ENCODE measurements at regions not wholly inside any gene's neighbourhood (a gene's known extent, or its start where the extent isn't known, plus 50 kb on each side); places are given as distances from the start of the nearest gene placed in this dataset.

- DNase-seq, result no peak
- Histone ChIP-seq H3K4me3 (no peak overlapping the region), H3K27me3 (ENCODE audit: insufficient read depth, low read depth) (no peaks in the 10 kb centered on the region), H3K79me2 (ENCODE audit: low read depth) (no peaks in the 10 kb centered on the region), H3K36me3 (ENCODE audit: low read depth) (no peaks in the 10 kb centered on the region), H3K27ac (no peak overlapping the region), H3F3A (ENCODE audit: insufficient read depth, low read depth) (no peaks in the 10 kb centered on the region), H2AFZ (no peak overlapping the region; the same call in 1 of the 2 replicates), H3K9me3 (ENCODE audit: insufficient read depth, low read depth) (no peaks in the 10 kb centered on the region), H4K20me1 (ENCODE audit: insufficient read depth) (no peaks in the 10 kb centered on the region), H3K4me2 (no peak overlapping the region), H3K9me2 (ENCODE audit: insufficient read depth) (no peaks in the 10 kb centered on the region; the same call in 1 of the 2 replicates), H3K4me1 (replicated peaks; ENCODE audit: insufficient read depth) (no peaks in the 10 kb centered on the region)
- BruUV-seq (replicated peaks), result no TSS peak
- POLR2A ChIA-PET (ENCODE audit: unreplicated experiment), result no interaction called here
- intact Hi-C loops (cut with micrococcal nuclease; ENCODE audit: unreplicated experiment), result no loop called here
- CTCF ChIA-PET, result interaction anchor here (0.5 kb wide), 1 partner anchor 123 kb away, joined by 6 read pairs; no protein-coding TSS in a partner anchor
- no peak for TF ChIP-seq EZH2 (IDR thresholded peaks at IDR 0.05; ENCODE audit: low read depth)
- TF ChIP-seq, protein P1, sequence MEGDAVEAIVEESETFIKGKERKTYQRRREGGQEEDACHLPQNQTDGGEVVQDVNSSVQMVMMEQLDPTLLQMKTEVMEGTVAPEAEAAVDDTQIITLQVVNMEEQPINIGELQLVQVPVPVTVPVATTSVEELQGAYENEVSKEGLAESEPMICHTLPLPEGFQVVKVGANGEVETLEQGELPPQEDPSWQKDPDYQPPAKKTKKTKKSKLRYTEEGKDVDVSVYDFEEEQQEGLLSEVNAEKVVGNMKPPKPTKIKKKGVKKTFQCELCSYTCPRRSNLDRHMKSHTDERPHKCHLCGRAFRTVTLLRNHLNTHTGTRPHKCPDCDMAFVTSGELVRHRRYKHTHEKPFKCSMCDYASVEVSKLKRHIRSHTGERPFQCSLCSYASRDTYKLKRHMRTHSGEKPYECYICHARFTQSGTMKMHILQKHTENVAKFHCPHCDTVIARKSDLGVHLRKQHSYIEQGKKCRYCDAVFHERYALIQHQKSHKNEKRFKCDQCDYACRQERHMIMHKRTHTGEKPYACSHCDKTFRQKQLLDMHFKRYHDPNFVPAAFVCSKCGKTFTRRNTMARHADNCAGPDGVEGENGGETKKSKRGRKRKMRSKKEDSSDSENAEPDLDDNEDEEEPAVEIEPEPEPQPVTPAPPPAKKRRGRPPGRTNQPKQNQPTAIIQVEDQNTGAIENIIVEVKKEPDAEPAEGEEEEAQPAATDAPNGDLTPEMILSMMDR (conservative IDR thresholded peaks at IDR 0.05), result no peak
These were observed 1210.3 kb upstream of the ZEB2 start for GRCh38 chr2:145729993-145730770.

- Histone ChIP-seq H3K36me3 (ENCODE audit: low read depth) (no peaks in the 10 kb centered on the region), H3K4me3 (no peak overlapping the region), H3K4me1 (replicated peaks; ENCODE audit: insufficient read depth) (no peaks in the 10 kb centered on the region), H3K79me2 (ENCODE audit: low read depth) (no peaks in the 10 kb centered on the region), H3K27me3 (ENCODE audit: insufficient read depth, low read depth) (no peaks in the 10 kb centered on the region), H3F3A (ENCODE audit: insufficient read depth, low read depth) (no peaks in the 10 kb centered on the region), H3K9me2 (ENCODE audit: insufficient read depth) (no peaks in the 10 kb centered on the region; the same call in 1 of the 2 replicates), H3K4me2 (no peak overlapping the region), H3K9me3 (ENCODE audit: insufficient read depth, low read depth) (no peaks in the 10 kb centered on the region), H4K20me1 (ENCODE audit: insufficient read depth) (no peaks in the 10 kb centered on the region), H3K27ac (no peak overlapping the region), H2AFZ (no peak overlapping the region; the same call in 1 of the 2 replicates)
- intact Hi-C loops (cut with micrococcal nuclease; ENCODE audit: unreplicated experiment), result no loop called here
- POLR2A ChIA-PET (ENCODE audit: unreplicated experiment), result no interaction called here
- TF ChIP-seq, protein P1 (conservative IDR thresholded peaks at IDR 0.05), result no peak
- TF ChIP-seq EZH2 (IDR thresholded peaks at IDR 0.05; ENCODE audit: low read depth), result no peak
- no TSS peak for BruUV-seq (replicated peaks)
- CTCF ChIA-PET, result interaction anchor here (0.5 kb wide), 1 partner anchor 122 kb away, joined by 6 read pairs; no protein-coding TSS in a partner anchor
- no peak for DNase-seq
These were observed 1209.6 kb upstream of the ZEB2 start for GRCh38 chr2:145729481-145729880.

DNA sequence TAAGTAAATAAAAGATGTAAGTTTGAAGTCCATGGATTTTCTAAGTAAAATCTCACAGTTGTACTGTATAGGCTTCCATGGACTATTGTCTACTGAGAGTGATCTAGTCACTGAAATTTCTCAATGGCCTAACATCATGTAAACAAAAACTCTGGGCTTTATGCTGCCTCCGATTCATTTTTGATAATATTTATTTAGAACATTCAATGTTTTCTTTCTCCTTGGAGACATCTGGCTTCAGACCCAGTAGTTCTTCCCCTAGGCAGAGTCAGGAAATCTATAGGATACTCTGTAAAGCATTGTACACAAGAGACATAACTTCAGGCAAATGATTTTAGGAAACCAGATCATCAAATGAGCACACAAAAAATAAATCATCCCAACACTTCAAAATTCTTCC lies 1208.6 kb upstream of the ZEB2 start:
- Histone ChIP-seq H3K9me2 (ENCODE audit: insufficient read depth) (no peaks in the 10 kb centered on the region; the same call in 1 of the 2 replicates), H3K27me3 (ENCODE audit: insufficient read depth, low read depth) (no peaks in the 10 kb centered on the region), H4K20me1 (ENCODE audit: insufficient read depth) (no peaks in the 10 kb centered on the region), H3K4me1 (replicated peaks; ENCODE audit: insufficient read depth) (no peaks in the 10 kb centered on the region), H3K4me3 (no peak overlapping the region), H3K9me3 (ENCODE audit: insufficient read depth, low read depth) (no peaks in the 10 kb centered on the region; the same call in 1 of the 2 replicates), H3K79me2 (ENCODE audit: low read depth) (no peaks in the 10 kb centered on the region), H3K4me2 (no peak overlapping the region), H3K36me3 (ENCODE audit: low read depth) (no peaks in the 10 kb centered on the region), H2AFZ (no peak overlapping the region), H3F3A (ENCODE audit: insufficient read depth, low read depth) (no peaks in the 10 kb centered on the region), H3K27ac (no peak overlapping the region)
- no TSS peak for BruUV-seq (replicated peaks)
- ChIA-PET CTCF (no interaction called here), POLR2A (ENCODE audit: unreplicated experiment) (no interaction called here)
- intact Hi-C loops (cut with micrococcal nuclease; ENCODE audit: unreplicated experiment), result no loop called here
- DNase-seq, result no peak
- TF ChIP-seq, protein P1 (conservative IDR thresholded peaks at IDR 0.05), result no peak
- TF ChIP-seq EZH2 (IDR thresholded peaks at IDR 0.05; ENCODE audit: low read depth), result no peak
